ENCODE measurements at regions not wholly inside any gene's neighbourhood (a gene's known extent, or its start where the extent isn't known, plus 50 kb on each side); places are given as distances from the start of the nearest gene placed in this dataset.

GRCh38 chr4:44801384-44801783, 75.0 kb upstream of the GNPDA2 start:
- Histone ChIP-seq H3K4me1 (no peaks in the 10 kb centered on the region), H3K27ac (no peak overlapping the region), H3K9me3 (peaks cover 0 to 21% (median 0%) of the 10 kb centered on the region in 3 donors), H3K4me3 (no peak overlapping the region), H3K36me3 (no peaks in the 10 kb centered on the region), H3K27me3 (no peaks in the 10 kb centered on the region)
- WGBS, 2 donors (ENCODE audit: low coverage in 1 of 2): 67 to 73% methylated on average over 1 of the region's 1 CpG
- no peak for ATAC-seq
- TF ChIP-seq CTCF (IDR thresholded peaks at IDR 0.05): no peak
- no peak for TF ChIP-seq POLR2A (IDR thresholded peaks at IDR 0.05)
- TF ChIP-seq POLR2AphosphoS5 (IDR thresholded peaks at IDR 0.05): no peak
- TF ChIP-seq EP300 (IDR thresholded peaks at IDR 0.05): no peak

- 56 to 64% methylated on average over 4 to 6 of the region's 7 CpGs for WGBS, 2 donors (ENCODE audit: low coverage in 1 of 2)
- Histone ChIP-seq H3K27me3 (no peaks in the 10 kb centered on the region), H3K27ac (no peak overlapping the region), H3K4me3 (no peak overlapping the region), H3K4me1 (no peaks in the 10 kb centered on the region), H3K9me3 (peaks cover 0 to 11% (median 0%) of the 10 kb centered on the region in 3 donors), H3K36me3 (no peaks in the 10 kb centered on the region)
- TF ChIP-seq EP300 (IDR thresholded peaks at IDR 0.05): no peak
- no peak for ATAC-seq
Measured at GRCh38 chr4:44791831-44792230, 65.5 kb upstream of the GNPDA2 start.

GRCh38 chr4:44777115-44777514, 50.8 kb upstream of the GNPDA2 start:
- H3K4me3 ChIP-seq: no peak overlapping the region
- H3K27ac ChIP-seq: no peak overlapping the region
- 43% methylated on average over 1 of the region's 1 CpG; no CpG with 5 or more reads in 1 of the 2 donors for WGBS, 2 donors (ENCODE audit: low coverage in 1 of 2)
- H3K36me3 ChIP-seq: no peaks in the 10 kb centered on the region
- TF ChIP-seq CTCF (IDR thresholded peaks at IDR 0.05) (no peak), EP300 (IDR thresholded peaks at IDR 0.05) (no peak), POLR2A (IDR thresholded peaks at IDR 0.05) (no peak), POLR2AphosphoS5 (IDR thresholded peaks at IDR 0.05) (no peak)
- H3K9me3 ChIP-seq: no peaks in the 10 kb centered on the region
- no peaks in the 10 kb centered on the region for H3K27me3 ChIP-seq
- ATAC-seq: no peak
- H3K4me1 ChIP-seq: no peaks in the 10 kb centered on the region

Small RNA genes lying in the stretch of these regions (small RNA-seq; reads per million reads assigned to genes)
- gene RNU6-931P: 0 reads per million in 4 donors
